ENCODE measurements at regions not wholly inside any gene's neighbourhood (a gene's known extent, or its start where the extent isn't known, plus 50 kb on each side); places are given as distances from the start of the nearest gene placed in this dataset.

DNA sequence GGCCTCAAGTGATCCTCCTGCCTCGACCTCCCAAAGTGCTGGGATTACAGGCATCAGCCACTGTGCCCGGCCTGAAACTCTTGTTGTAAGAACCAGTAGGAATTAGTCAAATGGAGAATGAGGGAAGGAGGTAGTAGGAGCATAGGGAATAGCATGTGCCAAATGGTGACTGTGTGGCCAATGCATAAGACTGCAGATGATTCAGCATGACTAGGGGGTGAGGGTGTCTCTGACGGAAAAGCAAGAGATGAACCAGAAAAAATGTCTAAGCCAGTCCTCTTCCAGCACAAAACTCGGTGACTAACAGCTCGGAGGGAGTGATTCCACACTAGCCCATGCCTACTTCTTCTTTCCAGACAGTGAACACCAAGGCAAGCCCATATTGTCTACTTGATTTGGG is 58.2 kb upstream of the DUSP21 start:
- no peak for DNase-seq (ENCODE audit: low read depth, low spot score)
- no peak for TF ChIP-seq POLR2AphosphoS5 (IDR thresholded peaks at IDR 0.05; ENCODE audit: insufficient read depth, low read depth, low read length)
- no peak for TF ChIP-seq GATA2 (IDR thresholded peaks at IDR 0.05; ENCODE audit: insufficient read depth, insufficient read length, low read depth, low read length)
- TF ChIP-seq MYC (IDR thresholded peaks at IDR 0.05; ENCODE audit: low read depth, low read length): no peak
- H3K9me1 ChIP-seq (replicated peaks; ENCODE audit: control insufficient read depth, extremely low read depth, insufficient read depth, low read length): no peaks in the 10 kb centered on the region
- H2AFZ ChIP-seq (ENCODE audit: low read depth, low read length): no peak overlapping the region
- H3K27me3 ChIP-seq (ENCODE audit: control insufficient read depth in 2 of 2, insufficient read depth in 2 of 2, low read length in 2 of 2): no peaks in the 10 kb centered on the region
- intact Hi-C loops (cut with micrococcal nuclease) (no loop called here), dilution Hi-C loops (cut with MboI; ENCODE audit: extremely low pct_ligation_motif_present, low sequenced_read_pairs) (no loop called here)
- H3K4me2 ChIP-seq (ENCODE audit: insufficient read depth, low read length): no peak overlapping the region
- FAIRE-seq: no peak
- no peaks in the 10 kb centered on the region for H3K79me2 ChIP-seq (ENCODE audit: control insufficient read depth, insufficient read depth, low read length)
- H3K9me3 ChIP-seq (replicated peaks; ENCODE audit: control insufficient read depth, insufficient read depth, low read length): no peaks in the 10 kb centered on the region
- no peak overlapping the region for H3K9ac ChIP-seq (replicated peaks; ENCODE audit: extremely low read depth, insufficient read depth, low read length)
- no peaks in the 10 kb centered on the region for H3K36me3 ChIP-seq (ENCODE audit: control insufficient read depth in 2 of 2, extremely low read depth in 1 of 2, insufficient read depth in 2 of 2, low read length in 2 of 2)
- CTCF ChIA-PET: no interaction called here
- POLR2A ChIA-PET: no interaction called here
- H3K4me3 ChIP-seq (replicated peaks in 1 of 3; ENCODE audit: insufficient read depth in 1 of 3, low read depth in 1 of 3, low read length in 3 of 3): no peak overlapping the region
- no peaks in the 10 kb centered on the region for H3K4me1 ChIP-seq (ENCODE audit: control insufficient read depth, extremely low read depth, insufficient read depth, low read length)
- no peaks in the 10 kb centered on the region for H4K20me1 ChIP-seq (replicated peaks; ENCODE audit: control insufficient read depth, extremely low read depth, insufficient read depth, low read length)
- BruUV-seq (replicated peaks): no TSS peak
- no peak overlapping the region for H3K27ac ChIP-seq (ENCODE audit: insufficient read depth, low read depth, low read length)

DNA sequence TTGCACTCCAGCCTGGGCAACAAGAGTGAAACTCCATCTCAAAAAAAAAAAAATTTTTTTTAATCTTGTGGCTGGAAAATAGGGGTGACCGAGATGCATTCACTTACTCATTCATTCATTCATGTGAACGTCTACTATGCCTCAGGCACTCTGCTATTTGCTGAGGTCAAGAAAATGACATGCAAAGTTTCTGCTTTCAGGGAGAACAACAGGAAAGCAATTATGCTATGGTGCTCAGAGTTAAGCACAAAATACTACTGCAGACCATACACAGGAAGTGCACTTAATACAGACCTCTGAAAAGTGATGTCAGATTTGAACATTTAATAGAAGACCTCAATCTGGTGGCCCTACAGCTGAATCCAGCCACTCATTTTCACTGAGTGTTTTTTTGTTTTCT is 59.6 kb upstream of the DUSP21 start:
- dilution Hi-C loops (cut with MboI; ENCODE audit: extremely low pct_ligation_motif_present, low sequenced_read_pairs): no loop called here
- H3K9me3 ChIP-seq (replicated peaks; ENCODE audit: control insufficient read depth, insufficient read depth, low read length): no peaks in the 10 kb centered on the region
- no peak overlapping the region for H3K9ac ChIP-seq (replicated peaks; ENCODE audit: extremely low read depth, insufficient read depth, low read length)
- no TSS peak for BruUV-seq (replicated peaks)
- no peaks in the 10 kb centered on the region for H4K20me1 ChIP-seq (replicated peaks; ENCODE audit: control insufficient read depth, extremely low read depth, insufficient read depth, low read length)
- no peak overlapping the region for H2AFZ ChIP-seq (ENCODE audit: low read depth, low read length)
- no peak overlapping the region for H3K4me3 ChIP-seq (replicated peaks in 1 of 3; ENCODE audit: insufficient read depth in 1 of 3, low read depth in 1 of 3, low read length in 3 of 3)
- ChIA-PET CTCF (no interaction called here), POLR2A (no interaction called here)
- H3K4me2 ChIP-seq (ENCODE audit: insufficient read depth, low read length): no peak overlapping the region
- H3K79me2 ChIP-seq (ENCODE audit: control insufficient read depth, insufficient read depth, low read length): no peaks in the 10 kb centered on the region
- FAIRE-seq (peak; percentile 69), DNase-seq (ENCODE audit: low read depth, low spot score) (peak; percentile 49)
- no peaks in the 10 kb centered on the region for H3K4me1 ChIP-seq (ENCODE audit: control insufficient read depth, extremely low read depth, insufficient read depth, low read length)
- no peaks in the 10 kb centered on the region for H3K27me3 ChIP-seq (ENCODE audit: control insufficient read depth in 2 of 2, insufficient read depth in 2 of 2, low read length in 2 of 2)
- no peaks in the 10 kb centered on the region for H3K36me3 ChIP-seq (ENCODE audit: control insufficient read depth in 2 of 2, extremely low read depth in 1 of 2, insufficient read depth in 2 of 2, low read length in 2 of 2)
- H3K27ac ChIP-seq (ENCODE audit: insufficient read depth, low read depth, low read length): no peak overlapping the region
- H3K9me1 ChIP-seq (replicated peaks; ENCODE audit: control insufficient read depth, extremely low read depth, insufficient read depth, low read length): no peaks in the 10 kb centered on the region
- intact Hi-C loops (cut with micrococcal nuclease): no loop called here
- TF ChIP-seq CTCF (IDR thresholded peaks at IDR 0.05; ENCODE audit: extremely low read depth in 1 of 2, insufficient read depth in 1 of 2, low read depth in 1 of 2, low read length in 2 of 2) (no peak), MAX (IDR thresholded peaks at IDR 0.05; ENCODE audit: insufficient read depth, insufficient read length) (no peak), JUN (IDR thresholded peaks at IDR 0.05; ENCODE audit: borderline replicate concordance, insufficient read depth, insufficient read length, low read depth) (no peak), EZH2 (IDR thresholded peaks at IDR 0.05; ENCODE audit: borderline replicate concordance, low read depth, low read length, severe bottlenecking) (no peak), GATA2 (IDR thresholded peaks at IDR 0.05; ENCODE audit: insufficient read depth, insufficient read length, low read depth, low read length) (no peak), MYC (IDR thresholded peaks at IDR 0.05; ENCODE audit: low read depth, low read length) (no peak)
